HCT116 (cell line): ENCODE measurements at regions not wholly inside any gene's neighbourhood (a gene's known extent, or its start where the extent isn't known, plus 50 kb on each side); places are given as distances from the start of the nearest gene placed in this dataset.

Experiments
- ATAC-seq: fragments of 200-7000 bp; cut with Tn5 transposase; 2 replicates; pipeline ENCODE4 v1.9.1; 2020; ENCODE audit warnings: mild to moderate bottlenecking, moderate library complexity
- BruUV-seq: library from RNA; stranded (reverse); fragments of 400-500 nt; replicated peaks from 2 replicates; lab custom pipeline; 2021; lab: Mats Ljungman, UMichigan
- CTCF ChIA-PET: fragments of 300-600 bp; sonication (Branson Sonifier 250); formaldehyde crosslinking; loops from one replicate; lab custom pipeline; 2021; ENCODE audit warnings: antibody characterized with exemption; lab: Charles Lee
- POLR2A ChIA-PET: fragments of 300-600, 350-600 bp; sonication (Branson Sonifier 250); formaldehyde crosslinking; loops from one replicate; lab custom pipeline; 2021; ENCODE audit warnings: antibody characterized with exemption; lab: Charles Lee
- RAD21 ChIA-PET, 2 experiments: fragments of 300-600 bp; sonication (Branson Sonifier 250); formaldehyde crosslinking; loops; one replicate each; lab custom pipeline; 2023; ENCODE audit warnings: low total read pairs in 2 of 2; ENCODE audit not compliant: uncharacterized antibody in 2 of 2, unreplicated experiment in 2 of 2, low non-redundant PET in 1 of 2; lab: Charles Lee
- DNase-seq: peaks from one replicate; pipeline ENCODE4 v3.0.0-alpha.2; 2010; ENCODE audit warnings: low read depth, low spot score
- H2AFZ ChIP-seq: fragments of 200-600 bp; shearing (Covaris generic), sonication (generic); 2 replicates; pipeline ENCODE4 v1.6.1; 2017; ENCODE audit warnings: low read depth, mixed run types, mixed read lengths, antibody characterized with exemption, low read length; ENCODE audit not compliant: poor library complexity, severe bottlenecking
- H3K27ac ChIP-seq: 2 replicates; pipeline ENCODE4 v1.5.1; 2012; ENCODE audit warnings: low read depth, low read length
- H3K27me3 ChIP-seq: fragments of 200-600 bp; sonication (generic); 2 replicates; pipeline ENCODE4 v1.6.1; 2016; ENCODE audit warnings: mixed run types, low read length, mixed read lengths; ENCODE audit not compliant: insufficient read depth
- H3K36me3 ChIP-seq, 2 experiments: fragments of 200-500 bp in 1 of 2; fragments of 200-600 bp in 1 of 2; sonication (Bioruptor generic) in 1 of 2; sonication (generic) in 1 of 2; 2 replicates each; pipeline versions ENCODE4 v1.5.1 to v1.6.1; 2014 to 2016; ENCODE audit warnings: low read length in 2 of 2, inconsistent platforms in 1 of 2, mixed read lengths in 1 of 2, mixed run types in 1 of 2; ENCODE audit not compliant: insufficient read depth in 2 of 2, control insufficient read depth in 1 of 2
- H3K4me1 ChIP-seq, 2 experiments: fragments of 200-600 bp in 1 of 2; sonication (generic) in 1 of 2; 2 replicates each; pipeline versions ENCODE4 v1.5.1 to v1.6.1; 2012 to 2017; ENCODE audit warnings: low read length in 2 of 2, inconsistent platforms in 1 of 2, mild to moderate bottlenecking in 1 of 2, mixed read lengths in 1 of 2, mixed run types in 1 of 2, moderate library complexity in 1 of 2; ENCODE audit not compliant: insufficient read depth in 2 of 2, control insufficient read depth in 1 of 2
- H3K4me2 ChIP-seq: fragments of 200-600 bp; sonication (generic); 2 replicates; pipeline ENCODE4 v1.6.1; 2017; ENCODE audit warnings: mixed run types, low read length, mixed read lengths
- H3K4me3 ChIP-seq, 2 experiments: fragments of 200-600 bp in 1 of 2; sonication (generic) in 1 of 2; replicated peaks in 1 of 2; 2 replicates each; pipeline ENCODE4 v1.5.1; 2011 to 2016; ENCODE audit warnings: low read length in 2 of 2, control low read depth in 1 of 2, low read depth in 1 of 2, mild to moderate bottlenecking in 1 of 2, mixed read lengths in 1 of 2, mixed run types in 1 of 2
- H3K79me2 ChIP-seq: fragments of 200-600 bp; sonication (generic); 2 replicates; pipeline ENCODE4 v1.6.1; 2017; ENCODE audit warnings: mild to moderate bottlenecking, mixed run types, low read length, moderate library complexity, mixed read lengths; ENCODE audit not compliant: insufficient read depth
- H3K9ac ChIP-seq: fragments of 200-600 bp; sonication (generic); 2 replicates; pipeline ENCODE4 v1.6.1; 2016; ENCODE audit warnings: low read length, mixed read lengths
- H3K9me2 ChIP-seq: fragments of 200-600 bp; sonication (generic), shearing (Covaris generic); 2 replicates; pipeline ENCODE4 v1.6.1; 2017; ENCODE audit warnings: mixed run types, mild to moderate bottlenecking, moderate library complexity; ENCODE audit not compliant: insufficient read depth
- H3K9me3 ChIP-seq, 2 experiments: fragments of 200-500 bp in 1 of 2; fragments of 200-600 bp in 1 of 2; sonication (Bioruptor generic) in 1 of 2; sonication (generic) in 1 of 2; 2 replicates each; pipeline ENCODE4 v1.6.1; 2014 to 2017; ENCODE audit warnings: low read length in 2 of 2, mixed read lengths in 2 of 2, inconsistent platforms in 1 of 2, low read depth in 1 of 2, mild to moderate bottlenecking in 1 of 2, mixed run types in 1 of 2, moderate library complexity in 1 of 2; ENCODE audit not compliant: control insufficient read depth in 1 of 2, insufficient read depth in 1 of 2
- H4K20me1 ChIP-seq: fragments of 200-600 bp; sonication (generic), shearing (Covaris generic); 2 replicates; pipeline ENCODE4 v1.6.1; 2017; ENCODE audit warnings: mixed run types, mild to moderate bottlenecking, moderate library complexity; ENCODE audit not compliant: insufficient read depth
- ATF3 ChIP-seq: IDR thresholded peaks from 2 replicates; pipeline ENCODE4 v1.6.1; 2012
- CBX3 ChIP-seq: IDR thresholded peaks from 2 replicates; pipeline ENCODE4 v1.6.1; 2012; ENCODE audit warnings: low read depth
- CTCF ChIP-seq, 3 experiments: fragments of 200-600 bp in 1 of 3; sonication (generic) in 1 of 3; IDR thresholded peaks in 2 of 3; conservative IDR thresholded peaks in 1 of 3; 2 replicates each; pipeline ENCODE4 v1.5.1; 2012 to 2017; ENCODE audit warnings: low read depth in 2 of 3, low read length in 2 of 3, antibody characterized with exemption in 1 of 3, borderline replicate concordance in 1 of 3, control low read depth in 1 of 3, mild to moderate bottlenecking in 1 of 3, mixed read lengths in 1 of 3, mixed run types in 1 of 3, moderate library complexity in 1 of 3; ENCODE audit not compliant: insufficient read depth in 1 of 3
- EGR1 ChIP-seq: IDR thresholded peaks from 2 replicates; pipeline ENCODE4 v1.6.1; 2012; ENCODE audit warnings: low read depth
- ELF1 ChIP-seq: IDR thresholded peaks from 2 replicates; pipeline ENCODE4 v1.6.1; 2012; ENCODE audit warnings: low read depth, borderline replicate concordance
- EZH2 ChIP-seq: fragments of 200-600 bp; sonication (generic); IDR thresholded peaks from 2 replicates; pipeline ENCODE4 v1.6.1; 2017; ENCODE audit warnings: antibody characterized with exemption, mixed run types
- EZH2phosphoT487 ChIP-seq: fragments of 200-600 bp; IDR thresholded peaks from 2 replicates; pipeline ENCODE4 v1.6.1; 2018; ENCODE audit warnings: antibody characterized with exemption, borderline replicate concordance
- FOSL1 ChIP-seq: IDR thresholded peaks from 2 replicates; pipeline ENCODE4 v1.6.1; 2012; ENCODE audit warnings: low read depth
- JUND ChIP-seq: IDR thresholded peaks from 2 replicates; pipeline ENCODE4 v1.6.1; 2012
- RAD21 ChIP-seq: IDR thresholded peaks from 2 replicates; pipeline ENCODE4 v1.6.1; 2012; ENCODE audit warnings: low read depth, mild to moderate bottlenecking
- REST ChIP-seq: IDR thresholded peaks from 2 replicates; pipeline ENCODE4 v1.6.1; 2012; ENCODE audit warnings: low read depth
- SIN3A ChIP-seq: IDR thresholded peaks from 2 replicates; pipeline ENCODE4 v1.6.1; 2012; ENCODE audit warnings: low read depth
- SP1 ChIP-seq: IDR thresholded peaks from 2 replicates; pipeline ENCODE4 v1.6.1; 2012; ENCODE audit warnings: low read depth
- SRF ChIP-seq: IDR thresholded peaks from 2 replicates; pipeline ENCODE4 v1.6.1; 2012; ENCODE audit warnings: low read depth
- TCF7L2 ChIP-seq: IDR thresholded peaks from 2 replicates; pipeline ENCODE4 v1.7.0; 2011; ENCODE audit warnings: borderline replicate concordance, inconsistent platforms; ENCODE audit not compliant: insufficient read depth, insufficient read length; ENCODE audit errors: extremely low read depth
- ZBTB33 ChIP-seq: IDR thresholded peaks from 2 replicates; pipeline ENCODE4 v1.6.1; 2011; ENCODE audit warnings: mild to moderate bottlenecking, low read length, moderate library complexity; ENCODE audit not compliant: insufficient replicate concordance; ENCODE audit errors: extremely low read depth
- ZFX ChIP-seq: fragments of 450-650 bp; IDR thresholded peaks from 2 replicates; pipeline ENCODE4 v1.6.1; 2017
- intact Hi-C: fragments of 100-400 bp; cut with micrococcal nuclease; formaldehyde crosslinking; loops from 2 replicates; pipeline ENCODE4 v1.10.0; 2022
- TF ChIP-seq, protein P1 (sequence below): IDR thresholded peaks from 2 replicates; pipeline ENCODE4 v1.6.1; 2012

- TF ChIP-seq TCF7L2 (no peak), CBX3 (no peak), CTCF (IDR thresholded peaks at IDR 0.05 in 2 of 3, conservative IDR thresholded peaks at IDR 0.05 in 1 of 3; ENCODE audit: borderline replicate concordance in 1 of 3, insufficient read depth in 1 of 3, low read depth in 2 of 3, low read length in 2 of 3) (no peak), EZH2phosphoT487 (no peak), ELF1 (no peak), SIN3A (no peak), ZBTB33 (no peak), ATF3 (no peak), RAD21 (no peak), SRF (no peak), EGR1 (no peak), FOSL1 (no peak), SP1 (no peak), JUND (no peak), REST (no peak), ZFX (no peak), EZH2 (no peak)
- TF ChIP-seq, protein P1, sequence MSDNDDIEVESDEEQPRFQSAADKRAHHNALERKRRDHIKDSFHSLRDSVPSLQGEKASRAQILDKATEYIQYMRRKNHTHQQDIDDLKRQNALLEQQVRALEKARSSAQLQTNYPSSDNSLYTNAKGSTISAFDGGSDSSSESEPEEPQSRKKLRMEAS, result no peak
- Histone ChIP-seq H3K4me1 (no peaks in the 10 kb centered on the region), H3K9ac (no peak overlapping the region), H3K9me3 (no peaks in the 10 kb centered on the region), H3K27me3 (no peaks in the 10 kb centered on the region), H3K4me2 (no peak overlapping the region), H3K9me2 (no peaks in the 10 kb centered on the region), H3K4me3 (no peak overlapping the region), H2AFZ (no peak overlapping the region), H3K36me3 (no peaks in the 10 kb centered on the region), H3K27ac (no peak overlapping the region), H4K20me1 (no peaks in the 10 kb centered on the region), H3K79me2 (no peaks in the 10 kb centered on the region)
- ATAC-seq (0 out of 2 replicates have a peak, but pooled peaks have one; percentile 34), DNase-seq (no peak)
- BruUV-seq, result no TSS peak
- POLR2A ChIA-PET, result no interaction called here
- CTCF ChIA-PET, result no interaction called here
- intact Hi-C loops, result no loop called here
- RAD21 ChIA-PET, result no interaction called here
These were observed 63.6 kb upstream of the IL12B start for GRCh38 chr5:159393854-159394274.
